ENCODE measurements at regions not wholly inside any gene's neighbourhood (a gene's known extent, or its start where the extent isn't known, plus 50 kb on each side); places are given as distances from the start of the nearest gene placed in this dataset.
"Not testable (repeated sequence)": the region's sequence is repeated elsewhere in the genome, so short reads cannot be mapped to it uniquely, and the experiment has no call there.

DNA sequence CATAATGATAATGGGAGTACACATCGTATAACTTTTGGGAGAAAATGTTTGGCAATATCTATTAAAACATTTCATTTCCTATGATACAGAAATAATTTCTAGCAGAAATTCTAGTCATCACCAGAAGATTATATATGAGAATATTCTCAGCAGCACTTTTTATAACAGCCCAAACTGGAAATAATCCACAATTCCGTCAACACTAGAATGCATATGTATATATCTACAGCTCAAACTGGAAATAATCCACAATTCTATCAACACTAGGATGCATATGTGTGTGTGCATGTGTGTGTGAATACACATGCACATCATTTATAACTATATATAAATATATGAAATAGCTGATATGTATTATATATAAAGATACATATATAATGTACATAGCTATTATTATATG, 408.0 kb upstream of the KLHL1 start:
- no peaks in the 10 kb centered on the region for H3K4me1 Mint-ChIP-seq (ENCODE audit: low read depth)
- H3K36me3 Mint-ChIP-seq (ENCODE audit: insufficient read depth) = no peaks in the 10 kb centered on the region

DNA sequence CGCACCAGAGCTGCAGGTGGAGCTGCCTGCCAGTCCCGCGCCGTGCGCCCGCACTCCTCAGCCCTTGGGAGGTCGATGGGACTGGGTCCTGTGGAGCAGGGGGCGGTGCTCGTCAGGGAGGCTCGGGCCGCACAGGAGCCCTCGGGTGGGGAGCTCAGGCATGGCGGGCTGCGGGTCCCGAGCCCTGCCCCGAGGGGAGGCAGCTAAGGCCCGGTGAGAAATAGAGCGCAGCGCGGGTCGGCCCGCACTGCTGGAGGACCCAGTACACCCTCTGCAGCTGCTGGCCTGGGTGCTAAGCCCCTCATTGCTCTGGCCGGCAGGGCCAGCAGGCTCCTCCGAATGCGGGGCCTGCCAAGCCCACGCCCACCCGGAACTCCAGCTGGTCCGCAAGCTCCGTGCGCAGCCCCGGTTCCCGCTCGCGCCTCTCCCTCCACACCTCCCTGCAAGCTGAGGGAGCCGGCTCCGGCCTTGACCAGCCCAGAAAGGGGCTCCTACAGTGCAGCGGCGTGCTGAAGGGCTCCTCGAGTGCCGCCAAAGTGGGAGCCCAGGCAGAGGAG, 403.7 kb upstream of the KLHL1 start:
- not testable (repeated sequence) for H3K9me3 Mint-ChIP-seq (ENCODE audit: low read depth)

More for the DNA sequence above, 408.0 kb upstream of the KLHL1 start:
- no peak overlapping the region for H3K27ac Mint-ChIP-seq
- H3K27me3 Mint-ChIP-seq = no peaks in the 10 kb centered on the region
- H3K9me3 Mint-ChIP-seq (ENCODE audit: low read depth) = no peaks in the 10 kb centered on the region
- no peak for DNase-seq (ENCODE audit: low spot score, unreplicated experiment)
- TF ChIP-seq CTCF (IDR thresholded peaks at IDR 0.05; ENCODE audit: unreplicated experiment) = no peak
- H3K4me3 Mint-ChIP-seq (ENCODE audit: low read depth) = no peak overlapping the region

DNA sequence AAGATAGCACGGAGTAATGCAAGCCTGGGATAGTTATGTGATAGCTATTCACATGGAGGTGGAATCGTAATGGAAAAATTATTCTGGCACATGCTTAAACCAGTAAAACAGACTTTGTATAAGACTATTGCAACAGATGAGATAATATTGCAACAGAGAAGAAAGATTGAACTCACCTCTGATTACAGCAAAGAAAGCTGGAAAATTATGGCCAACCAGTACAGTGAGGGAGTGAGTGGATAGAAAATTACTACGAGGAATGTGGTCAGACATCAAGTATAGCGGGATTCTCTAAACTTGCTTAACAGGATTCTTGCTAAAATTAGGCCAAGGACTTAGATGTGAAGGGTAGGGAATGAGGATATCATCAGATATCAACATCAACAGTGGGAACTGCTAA, 397.6 kb upstream of the KLHL1 start:
- H3K27me3 Mint-ChIP-seq = no peaks in the 10 kb centered on the region
- no peak overlapping the region for H3K4me3 Mint-ChIP-seq (ENCODE audit: low read depth)
- H3K4me1 Mint-ChIP-seq (ENCODE audit: low read depth) = no peaks in the 10 kb centered on the region
- no peaks in the 10 kb centered on the region for H3K36me3 Mint-ChIP-seq (ENCODE audit: insufficient read depth)
- H3K27ac Mint-ChIP-seq = no peak overlapping the region
- peaks cover 3% of the 10 kb centered on the region for H3K9me3 Mint-ChIP-seq (ENCODE audit: low read depth)
- no peak for DNase-seq (ENCODE audit: low spot score, unreplicated experiment)
- TF ChIP-seq CTCF (IDR thresholded peaks at IDR 0.05; ENCODE audit: unreplicated experiment) = no peak

More for the DNA sequence above, 403.7 kb upstream of the KLHL1 start:
- not testable (repeated sequence) for H3K27me3 Mint-ChIP-seq; H3K4me1 Mint-ChIP-seq (ENCODE audit: low read depth); H3K27ac Mint-ChIP-seq; H3K36me3 Mint-ChIP-seq (ENCODE audit: insufficient read depth); H3K4me3 Mint-ChIP-seq (ENCODE audit: low read depth); DNase-seq (ENCODE audit: low spot score, unreplicated experiment)

DNA sequence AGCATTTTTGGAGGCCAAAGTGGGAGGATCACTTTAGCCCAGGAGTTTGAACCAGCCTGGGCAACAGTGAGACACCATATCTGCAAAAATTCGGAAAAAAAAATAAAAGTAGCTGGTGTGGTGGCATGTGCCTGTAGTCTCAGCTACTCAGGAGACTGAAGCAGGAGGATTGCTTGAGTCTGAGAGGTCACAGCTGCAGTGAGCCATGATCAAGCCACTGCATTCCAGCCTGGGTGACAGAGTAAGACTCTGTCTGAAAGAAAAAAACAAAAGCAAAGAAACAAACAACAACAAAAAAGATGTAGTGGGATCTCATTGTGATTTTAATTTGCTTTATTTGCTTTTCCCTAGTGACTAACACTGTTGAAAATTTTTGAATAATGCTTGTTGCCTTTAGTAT, 394.7 kb upstream of the KLHL1 start:
- TF ChIP-seq CTCF (IDR thresholded peaks at IDR 0.05; ENCODE audit: unreplicated experiment) = no peak
- peaks cover 3% of the 10 kb centered on the region for H3K9me3 Mint-ChIP-seq (ENCODE audit: low read depth)
- H3K4me3 Mint-ChIP-seq (ENCODE audit: low read depth) = no peak overlapping the region
- H3K27ac Mint-ChIP-seq = peak overlapping the region; percentile 33
- no peaks in the 10 kb centered on the region for H3K4me1 Mint-ChIP-seq (ENCODE audit: low read depth)
- no peak for DNase-seq (ENCODE audit: low spot score, unreplicated experiment)
- no peaks in the 10 kb centered on the region for H3K27me3 Mint-ChIP-seq
- H3K36me3 Mint-ChIP-seq (ENCODE audit: insufficient read depth) = no peaks in the 10 kb centered on the region

DNA sequence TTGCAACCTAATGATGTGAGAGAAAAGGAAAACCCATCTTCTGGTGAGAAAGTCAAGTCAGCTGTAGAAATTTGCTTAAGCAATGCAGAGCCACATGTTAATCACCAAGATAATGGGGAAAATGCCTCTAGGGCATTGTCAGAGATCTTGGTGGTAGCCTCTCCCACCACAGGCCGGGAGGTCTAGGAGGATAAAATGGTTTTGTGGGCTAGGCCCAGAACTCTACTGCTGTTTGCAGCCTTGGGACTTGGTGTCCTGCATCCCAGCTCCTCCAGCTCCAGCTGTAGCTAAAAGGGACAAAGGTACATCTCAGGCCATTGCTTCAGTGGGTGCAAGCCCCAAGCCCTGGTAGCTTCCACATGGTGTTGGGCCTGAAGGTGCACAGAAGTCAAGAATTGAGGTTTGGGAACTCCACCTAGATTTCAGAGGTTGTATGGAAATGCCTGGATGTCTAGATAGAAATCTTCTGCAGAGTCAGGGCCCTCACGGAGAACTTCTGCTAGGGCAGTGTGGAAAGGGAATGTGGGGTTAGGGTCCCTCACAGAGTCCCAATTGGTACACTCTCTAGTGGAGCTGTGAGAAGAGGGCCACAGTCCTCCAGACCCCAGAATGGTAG, 382.2 kb upstream of the KLHL1 start:
- peaks cover 4% of the 10 kb centered on the region for H3K36me3 Mint-ChIP-seq (ENCODE audit: insufficient read depth)
- H3K9me3 Mint-ChIP-seq (ENCODE audit: low read depth) = peaks cover 18% of the 10 kb centered on the region
- no peak overlapping the region for H3K27ac Mint-ChIP-seq
- no peaks in the 10 kb centered on the region for H3K4me1 Mint-ChIP-seq (ENCODE audit: low read depth)
- no peak overlapping the region for H3K4me3 Mint-ChIP-seq (ENCODE audit: low read depth)
- no peaks in the 10 kb centered on the region for H3K27me3 Mint-ChIP-seq
- TF ChIP-seq CTCF (IDR thresholded peaks at IDR 0.05; ENCODE audit: unreplicated experiment) = no peak
- no peak for DNase-seq (ENCODE audit: low spot score, unreplicated experiment)

DNA sequence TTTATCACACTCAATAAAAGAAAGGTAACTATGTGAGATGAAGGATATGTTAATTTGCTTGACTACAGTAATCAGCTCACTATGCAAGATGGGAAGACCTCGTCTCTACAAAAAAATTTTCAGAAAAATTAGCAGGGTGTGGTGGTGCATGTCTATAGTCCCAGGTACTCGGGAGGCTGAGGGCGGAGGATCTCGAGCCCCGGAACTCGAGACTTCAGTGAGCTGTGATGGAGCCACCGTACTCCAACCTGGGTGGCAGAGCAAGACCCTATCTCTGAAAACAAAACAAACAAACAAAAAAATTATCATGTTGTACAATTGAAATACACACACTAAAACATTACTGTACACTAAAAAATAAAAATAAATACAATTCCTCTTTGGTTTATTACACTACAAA, 376.7 kb upstream of the KLHL1 start:
- Mint-ChIP-seq H3K27ac (no peak overlapping the region), H3K9me3 (ENCODE audit: low read depth) (peaks cover 7% of the 10 kb centered on the region), H3K4me1 (ENCODE audit: low read depth) (peaks cover 2% of the 10 kb centered on the region), H3K36me3 (ENCODE audit: insufficient read depth) (peaks cover 2% of the 10 kb centered on the region), H3K4me3 (ENCODE audit: low read depth) (no peak overlapping the region), H3K27me3 (no peaks in the 10 kb centered on the region)
- DNase-seq (ENCODE audit: low spot score, unreplicated experiment) = no peak
- no peak for TF ChIP-seq CTCF (IDR thresholded peaks at IDR 0.05; ENCODE audit: unreplicated experiment)

All from progenitor cell of endocrine pancreas (in vitro differentiated cells).